ENCODE measurements at regions not wholly inside any gene's neighbourhood (a gene's known extent, or its start where the extent isn't known, plus 50 kb on each side); places are given as distances from the start of the nearest gene placed in this dataset.

GRCh38 chr17:79272220-79272619 lies 197.6 kb downstream of the ENGASE start:
- Mint-ChIP-seq H3K9me3 (no peaks in the 10 kb centered on the region), H3K4me3 (no peak overlapping the region), H3K36me3 (ENCODE audit: low read depth) (no peaks in the 10 kb centered on the region), H3K27ac (no peak overlapping the region), H3K27me3 (peaks cover 15% of the 10 kb centered on the region), H3K4me1 (ENCODE audit: low read depth) (peaks cover 3% of the 10 kb centered on the region)
- no peak for TF ChIP-seq CTCF (IDR thresholded peaks at IDR 0.05)
- ChIA-PET CTCF (no interaction called here), POLR2A (no interaction called here)
- intact Hi-C loops (cut with micrococcal nuclease), result no loop called here
- no peak for ATAC-seq
- no peak for DNase-seq

GRCh38 chr17:79269620-79270019 lies 195.0 kb downstream of the ENGASE start:
- POLR2A ChIA-PET, result no interaction called here

DNA sequence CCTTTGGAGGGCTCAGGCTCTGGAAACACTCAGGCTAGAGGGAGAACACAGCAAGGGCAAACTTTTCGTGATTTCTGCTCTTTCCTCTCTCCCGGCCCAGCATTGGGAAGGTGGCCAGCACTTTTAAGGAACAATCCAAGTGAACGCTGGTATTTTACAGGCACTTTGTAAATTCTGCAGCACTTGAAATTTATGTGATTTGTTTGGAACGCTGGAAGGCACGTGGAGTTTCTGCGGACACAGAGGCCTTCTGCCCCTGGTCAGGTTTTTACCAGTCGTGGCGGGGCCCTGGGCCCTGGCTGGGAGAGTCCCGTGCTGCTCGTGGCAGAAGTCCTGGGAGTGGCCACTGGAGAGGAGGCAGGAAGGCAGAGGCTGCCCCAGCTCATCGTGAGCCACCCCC lies 188.6 kb downstream of the ENGASE start:
- ChIA-PET CTCF (no interaction called here), POLR2A (no interaction called here)
- H3K36me3 Mint-ChIP-seq (ENCODE audit: low read depth), result no peaks in the 10 kb centered on the region
- intact Hi-C loops (cut with micrococcal nuclease), result no loop called here
- TF ChIP-seq CTCF (IDR thresholded peaks at IDR 0.05), result no peak
- no peak overlapping the region for H3K4me3 Mint-ChIP-seq
- no peaks in the 10 kb centered on the region for H3K9me3 Mint-ChIP-seq
- H3K4me1 Mint-ChIP-seq (ENCODE audit: low read depth), result no peaks in the 10 kb centered on the region
- no peaks in the 10 kb centered on the region for H3K27me3 Mint-ChIP-seq
- H3K27ac Mint-ChIP-seq, result no peak overlapping the region
- ATAC-seq, result no peak
- DNase-seq, result no peak

More at GRCh38 chr17:79269620-79270019, 195.0 kb downstream of the ENGASE start:
- peaks cover 15% of the 10 kb centered on the region for H3K27me3 Mint-ChIP-seq
- H3K27ac Mint-ChIP-seq, result no peak overlapping the region
- no peak for ATAC-seq
- no peak overlapping the region for H3K4me3 Mint-ChIP-seq
- no peak for DNase-seq
- H3K36me3 Mint-ChIP-seq (ENCODE audit: low read depth), result no peaks in the 10 kb centered on the region
- H3K4me1 Mint-ChIP-seq (ENCODE audit: low read depth), result no peaks in the 10 kb centered on the region
- TF ChIP-seq CTCF (IDR thresholded peaks at IDR 0.05), result no peak
- CTCF ChIA-PET, result no interaction called here
- H3K9me3 Mint-ChIP-seq, result no peaks in the 10 kb centered on the region
- intact Hi-C loops (cut with micrococcal nuclease), result no loop called here

GRCh38 chr17:79262624-79263023 lies 188.0 kb downstream of the ENGASE start:
- ATAC-seq (no peak), DNase-seq (no peak)
- Mint-ChIP-seq H3K4me3 (no peak overlapping the region), H3K4me1 (ENCODE audit: low read depth) (no peaks in the 10 kb centered on the region), H3K27me3 (no peaks in the 10 kb centered on the region), H3K27ac (no peak overlapping the region), H3K36me3 (ENCODE audit: low read depth) (no peaks in the 10 kb centered on the region), H3K9me3 (no peaks in the 10 kb centered on the region)
- POLR2A ChIA-PET, result no interaction called here
- intact Hi-C loops (cut with micrococcal nuclease), result no loop called here
- CTCF ChIA-PET, result interaction anchor here (0.7 kb wide), 1 partner anchor 23 kb away, joined by 3 read pairs; no protein-coding TSS in a partner anchor
- TF ChIP-seq CTCF (IDR thresholded peaks at IDR 0.05), result no peak

DNA sequence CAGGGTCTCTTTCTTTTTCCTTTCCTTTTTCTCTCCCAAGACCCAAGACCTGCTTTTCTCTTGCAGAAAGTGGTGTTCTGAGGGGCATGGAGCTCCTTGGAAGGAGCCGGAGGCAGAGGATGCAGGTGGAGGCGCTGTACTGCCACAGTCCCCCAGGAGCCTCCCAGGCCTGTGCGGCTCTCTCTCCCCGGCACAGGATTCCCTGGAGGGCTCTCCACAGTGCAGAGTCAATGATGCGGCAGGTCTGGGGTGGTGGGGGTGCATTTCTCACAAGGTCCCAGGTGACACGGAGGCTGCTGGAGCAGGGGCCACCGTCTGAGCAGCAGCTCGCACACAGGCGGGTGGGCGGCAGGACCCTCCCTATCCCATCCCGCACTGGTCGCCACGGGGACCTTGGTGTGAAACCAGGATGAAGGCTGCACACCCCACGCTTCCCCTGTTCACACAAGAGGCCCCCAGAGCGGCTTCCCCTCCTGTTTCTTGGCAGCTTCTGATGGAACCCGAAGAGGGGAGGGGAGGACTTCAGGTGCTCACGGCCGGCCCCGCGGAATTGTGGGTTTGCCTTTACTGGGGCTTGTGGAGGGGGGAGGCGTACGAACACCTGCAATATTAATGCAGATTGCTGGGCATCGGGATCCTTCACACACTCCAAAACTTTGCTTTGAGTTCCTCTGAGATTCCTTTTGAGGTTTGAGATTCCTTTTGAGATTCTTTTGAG lies 186.9 kb downstream of the ENGASE start:
- POLR2A ChIA-PET, result no interaction called here
- DNase-seq (no peak), ATAC-seq (no peak)
- Mint-ChIP-seq H3K36me3 (ENCODE audit: low read depth) (no peaks in the 10 kb centered on the region), H3K27ac (no peak overlapping the region), H3K27me3 (peaks cover 1% of the 10 kb centered on the region), H3K4me1 (ENCODE audit: low read depth) (no peaks in the 10 kb centered on the region), H3K4me3 (no peak overlapping the region), H3K9me3 (no peaks in the 10 kb centered on the region)
- TF ChIP-seq CTCF (IDR thresholded peaks at IDR 0.05), result no peak
- intact Hi-C loops (cut with micrococcal nuclease), result no loop called here
- CTCF ChIA-PET, result no interaction called here
